Mesenchymal stem cell (in vitro differentiated cells and primary cell): ENCODE measurements at regions not wholly inside any gene's neighbourhood (a gene's known extent, or its start where the extent isn't known, plus 50 kb on each side); places are given as distances from the start of the nearest gene placed in this dataset.
A peak's percentile ranks its signal among the peaks of the same experiment; 100 is the strongest.

Source experiments
- DNase-seq: peaks from one replicate; pipeline ENCODE4 v3.0.0-alpha.2; 2013
- H2AFZ ChIP-seq: one replicate; pipeline ENCODE4 v1.6.1; 2013; ENCODE audit warnings: low read depth, mild to moderate bottlenecking, control low read depth, inconsistent platforms, low read length, moderate library complexity
- H2AK5ac ChIP-seq: 2 replicates; pipeline ENCODE4 v1.6.1; 2013; ENCODE audit warnings: low read length, moderate library complexity, mild to moderate bottlenecking, inconsistent platforms; ENCODE audit not compliant: severe bottlenecking
- H2BK120ac ChIP-seq: one replicate; pipeline ENCODE4 v1.6.1; 2013; ENCODE audit warnings: low read depth, mild to moderate bottlenecking, inconsistent platforms, low read length, moderate library complexity
- H2BK12ac ChIP-seq, 2 experiments: one replicate each; pipeline ENCODE4 v1.6.1; 2013; ENCODE audit warnings: inconsistent platforms in 2 of 2, low read length in 2 of 2, mild to moderate bottlenecking in 2 of 2, moderate library complexity in 2 of 2, control low read depth in 1 of 2
- H2BK15ac ChIP-seq: one replicate; pipeline ENCODE4 v1.6.1; 2013; ENCODE audit warnings: mild to moderate bottlenecking, low read depth, inconsistent platforms; ENCODE audit not compliant: poor library complexity, severe bottlenecking
- H2BK5ac ChIP-seq: 2 replicates; pipeline ENCODE4 v1.6.1; 2013; ENCODE audit warnings: low read depth, mild to moderate bottlenecking, low read length, control low read depth, inconsistent platforms; ENCODE audit not compliant: poor library complexity, severe bottlenecking
- H3K14ac ChIP-seq, 2 experiments: one replicate each; pipeline ENCODE4 v1.6.1; 2013; ENCODE audit warnings: inconsistent platforms in 2 of 2, low read length in 2 of 2, control low read depth in 1 of 2, mild to moderate bottlenecking in 1 of 2, moderate library complexity in 1 of 2
- H3K18ac ChIP-seq, 2 experiments: one replicate each; pipeline ENCODE4 v1.6.1; 2013; ENCODE audit warnings: inconsistent platforms in 2 of 2, low read length in 2 of 2, control low read depth in 1 of 2, low read depth in 1 of 2, mild to moderate bottlenecking in 1 of 2
- H3K23ac ChIP-seq, 2 experiments: one replicate each; pipeline ENCODE4 v1.6.1; 2013; ENCODE audit warnings: inconsistent platforms in 2 of 2, low read length in 2 of 2, mild to moderate bottlenecking in 2 of 2, moderate library complexity in 2 of 2, control low read depth in 1 of 2
- H3K27ac ChIP-seq: 2 replicates; pipeline ENCODE4 v1.5.1; 2013; ENCODE audit warnings: mild to moderate bottlenecking, moderate library complexity, low read length, control low read depth, inconsistent platforms; ENCODE audit not compliant: poor library complexity, severe bottlenecking
- H3K27me3 ChIP-seq, 2 experiments: 2 replicates each; pipeline versions ENCODE4 v1.6.1 to v1.7.0; 2013; ENCODE audit warnings: low read length in 2 of 2, mild to moderate bottlenecking in 2 of 2, moderate library complexity in 2 of 2, control low read depth in 1 of 2, inconsistent platforms in 1 of 2; ENCODE audit not compliant: control insufficient read depth in 1 of 2, insufficient read depth in 1 of 2
- H3K36me3 ChIP-seq, 2 experiments: 2 replicates each; pipeline versions ENCODE4 v1.6.1 to v1.7.0; 2013; ENCODE audit warnings: low read length in 2 of 2, control low read depth in 1 of 2, inconsistent platforms in 1 of 2, low read depth in 1 of 2, mild to moderate bottlenecking in 1 of 2; ENCODE audit not compliant: insufficient read depth in 2 of 2, control insufficient read depth in 1 of 2
- H3K4ac ChIP-seq, 2 experiments: one replicate each; pipeline ENCODE4 v1.6.1; 2013; ENCODE audit warnings: inconsistent platforms in 2 of 2, low read length in 2 of 2, mild to moderate bottlenecking in 2 of 2, moderate library complexity in 2 of 2, control low read depth in 1 of 2, low read depth in 1 of 2
- H3K4me1 ChIP-seq: 2 replicates; pipeline ENCODE4 v1.6.1; 2013; ENCODE audit warnings: low read depth, low read length, control low read depth; ENCODE audit not compliant: control insufficient read depth, insufficient read depth
- H3K4me2 ChIP-seq: 2 replicates; pipeline ENCODE4 v1.6.1; 2013; ENCODE audit warnings: low read length, mild to moderate bottlenecking, inconsistent platforms; ENCODE audit not compliant: poor library complexity, severe bottlenecking
- H3K4me3 ChIP-seq, 2 experiments: 2 replicates each; pipeline versions ENCODE4 v1.5.1 to v1.7.0; 2013; ENCODE audit warnings: low read length in 2 of 2, mild to moderate bottlenecking in 2 of 2, control low read depth in 1 of 2, low read depth in 1 of 2; ENCODE audit not compliant: insufficient read depth in 1 of 2
- H3K79me1 ChIP-seq: replicated peaks from 2 replicates; pipeline ENCODE4 v1.6.1; 2013; ENCODE audit warnings: mild to moderate bottlenecking, control low read depth, low read length, inconsistent platforms; ENCODE audit not compliant: poor library complexity, severe bottlenecking
- H3K9ac ChIP-seq: 2 replicates; pipeline ENCODE4 v1.7.0; 2013; ENCODE audit warnings: mild to moderate bottlenecking, low read length, moderate library complexity
- H3K9me3 ChIP-seq: 2 replicates; pipeline ENCODE4 v1.7.0; 2013; ENCODE audit warnings: mild to moderate bottlenecking, low read length; ENCODE audit not compliant: control insufficient read depth
- H4K8ac ChIP-seq: one replicate; pipeline ENCODE4 v1.6.1; 2013; ENCODE audit warnings: inconsistent platforms, mild to moderate bottlenecking, low read length, moderate library complexity
- H4K91ac ChIP-seq: one replicate; pipeline ENCODE4 v1.6.1; 2013; ENCODE audit warnings: mild to moderate bottlenecking, low read length, inconsistent platforms
- WGBS: methylation state at CpG from one replicate; pipeline ENCODE4 v1.1.7; 2013; ENCODE audit warnings: mixed read lengths; 5-methylcytosine and 5-hydroxymethylcytosine counted together

- Histone ChIP-seq H3K9me3 (no peaks in the 10 kb centered on the region), H4K8ac (no peak overlapping the region), H3K18ac (no peak overlapping the region), H2AFZ (no peak overlapping the region), H2BK12ac (no peak overlapping the region), H3K9ac (peak overlapping the region; percentile 6), H3K79me1 (no peaks in the 10 kb centered on the region), H3K27me3 (no peaks in the 10 kb centered on the region), H3K23ac (no peak overlapping the region), H3K4me3 (no peak overlapping the region), H2BK120ac (no peak overlapping the region), H3K4me2 (no peak overlapping the region), H3K4me1 (peaks cover 4% of the 10 kb centered on the region), H3K36me3 (no peaks in the 10 kb centered on the region), H2BK5ac (no peak overlapping the region), H2BK15ac (no peak overlapping the region), H3K27ac (peak overlapping the region; percentile 31), H3K4ac (no peak overlapping the region), H3K14ac (no peak overlapping the region), H2AK5ac (no peak overlapping the region), H4K91ac (no peak overlapping the region)
- 47% methylated on average over 1 of the region's 1 CpG for whole genome bisulfite sequencing
- DNase-seq, result peak; percentile 16
These were observed 206.5 kb upstream of the NT5C1B start for GRCh38 chr2:18795906-18796305.

GRCh38 chr2:18792684-18793083 lies 203.3 kb upstream of the NT5C1B start:
- Histone ChIP-seq H4K8ac (peak overlapping the region; percentile 48), H2AK5ac (no peak overlapping the region), H2BK120ac (no peak overlapping the region), H3K4me1 (peaks cover 8% of the 10 kb centered on the region), H3K14ac (peak overlapping the region in 1 of 2 experiments; percentile 76), H3K4me2 (no peak overlapping the region), H2AFZ (no peak overlapping the region), H3K27ac (no peak overlapping the region), H3K36me3 (no peaks in the 10 kb centered on the region), H2BK5ac (no peak overlapping the region), H4K91ac (peak overlapping the region; percentile 82), H3K4me3 (no peak overlapping the region), H3K79me1 (no peaks in the 10 kb centered on the region), H2BK12ac (peak overlapping the region in 1 of 2 experiments; percentile 59), H3K4ac (no peak overlapping the region), H2BK15ac (no peak overlapping the region), H3K18ac (peak overlapping the region; percentile 28 to 55), H3K9me3 (no peaks in the 10 kb centered on the region), H3K27me3 (no peaks in the 10 kb centered on the region), H3K9ac (no peak overlapping the region), H3K23ac (no peak overlapping the region)
- DNase-seq, result no peak
- 95% methylated on average over 5 of the region's 6 CpGs for WGBS

GRCh38 chr2:18792226-18792629 lies 202.9 kb upstream of the NT5C1B start:
- no peaks in the 10 kb centered on the region for H3K9me3 ChIP-seq
- peak; percentile 4 for DNase-seq
- peak overlapping the region; percentile 3 to 29 for H2BK12ac ChIP-seq
- peaks cover 8% of the 10 kb centered on the region for H3K4me1 ChIP-seq
- H3K18ac ChIP-seq, result peak overlapping the region; percentile 23 to 55
- no peaks in the 10 kb centered on the region for H3K27me3 ChIP-seq
- no peaks in the 10 kb centered on the region for H3K36me3 ChIP-seq
- no peak overlapping the region for H2AFZ ChIP-seq
- no peak overlapping the region for H2BK5ac ChIP-seq
- H2BK15ac ChIP-seq, result no peak overlapping the region
- no peak overlapping the region for H4K8ac ChIP-seq
- H3K9ac ChIP-seq, result no peak overlapping the region
- H3K14ac ChIP-seq, result no peak overlapping the region
- no peak overlapping the region for H3K4me3 ChIP-seq
- H3K4me2 ChIP-seq, result no peak overlapping the region
- peak overlapping the region; percentile 31 for H2AK5ac ChIP-seq
- H3K79me1 ChIP-seq, result no peaks in the 10 kb centered on the region
- H2BK120ac ChIP-seq, result no peak overlapping the region
- no peak overlapping the region for H4K91ac ChIP-seq
- no peak overlapping the region for H3K27ac ChIP-seq
- H3K23ac ChIP-seq, result no peak overlapping the region
- H3K4ac ChIP-seq, result peak overlapping the region in 1 of 2 experiments; percentile 57
- 73% methylated on average over 3 of the region's 3 CpGs for WGBS

- Histone ChIP-seq H3K14ac (no peak overlapping the region), H3K9ac (no peak overlapping the region), H4K91ac (no peak overlapping the region), H2AFZ (no peak overlapping the region), H2BK5ac (no peak overlapping the region), H2BK12ac (no peak overlapping the region), H3K79me1 (no peaks in the 10 kb centered on the region), H3K9me3 (no peaks in the 10 kb centered on the region), H3K27ac (no peak overlapping the region), H3K23ac (no peak overlapping the region), H3K4me1 (peaks cover 8% of the 10 kb centered on the region), H2BK120ac (no peak overlapping the region), H2AK5ac (no peak overlapping the region), H3K27me3 (no peaks in the 10 kb centered on the region), H3K4me3 (no peak overlapping the region), H3K36me3 (no peaks in the 10 kb centered on the region), H3K18ac (no peak overlapping the region), H4K8ac (no peak overlapping the region), H2BK15ac (no peak overlapping the region), H3K4me2 (no peak overlapping the region), H3K4ac (no peak overlapping the region)
- 60% methylated on average over 4 of the region's 9 CpGs for WGBS
- peak; percentile 64 for DNase-seq
These were observed 201.9 kb upstream of the NT5C1B start for GRCh38 chr2:18791172-18791797.
